HL-60 (cell line): ENCODE measurements at regions not wholly inside any gene's neighbourhood (a gene's known extent, or its start where the extent isn't known, plus 50 kb on each side); places are given as distances from the start of the nearest gene placed in this dataset.
"Not testable (repeated sequence)": the region's sequence is repeated elsewhere in the genome, so short reads cannot be mapped to it uniquely, and the experiment has no call there.

ENCODE experiments used
- GABPA ChIP-seq: IDR thresholded peaks from 2 replicates; pipeline ENCODE4 v1.6.1; 2012; ENCODE audit warnings: low read depth
- POLR2AphosphoS5 ChIP-seq: IDR thresholded peaks from 2 replicates; pipeline ENCODE4 v1.6.1; 2012; ENCODE audit warnings: low read depth
- TF ChIP-seq, protein P1 (sequence below): IDR thresholded peaks from one replicate; pipeline ENCODE4 v1.5.1; 2011; ENCODE audit warnings: low read length, control low read depth, inconsistent platforms; ENCODE audit not compliant: insufficient read depth
- TF ChIP-seq, protein P2 (sequence below): IDR thresholded peaks from 2 replicates; pipeline ENCODE4 v1.6.1; 2012; ENCODE audit warnings: low read depth; ENCODE audit not compliant: insufficient replicate concordance

DNA sequence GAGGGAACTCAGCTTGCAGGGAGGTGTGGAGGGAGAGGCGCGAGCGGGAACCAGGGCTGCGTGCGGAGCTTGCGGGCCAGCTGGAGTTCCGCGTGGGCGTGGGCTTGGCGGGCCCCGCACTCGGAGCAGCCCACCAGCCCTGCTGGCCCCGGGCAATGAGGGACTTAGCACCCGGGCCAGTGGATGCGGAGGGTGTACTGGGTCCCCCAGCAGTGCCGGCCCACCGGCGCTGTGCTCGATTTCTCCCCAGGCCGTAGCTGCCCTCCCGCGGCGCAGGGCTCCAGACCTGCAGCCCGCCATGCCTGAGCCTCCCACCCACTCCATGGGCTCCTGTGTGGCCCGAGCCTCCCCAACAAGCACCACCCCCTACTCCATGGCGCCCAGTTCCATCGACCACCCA lies 117.5 kb upstream of the TOP1 start:
- TF ChIP-seq, protein P1, sequence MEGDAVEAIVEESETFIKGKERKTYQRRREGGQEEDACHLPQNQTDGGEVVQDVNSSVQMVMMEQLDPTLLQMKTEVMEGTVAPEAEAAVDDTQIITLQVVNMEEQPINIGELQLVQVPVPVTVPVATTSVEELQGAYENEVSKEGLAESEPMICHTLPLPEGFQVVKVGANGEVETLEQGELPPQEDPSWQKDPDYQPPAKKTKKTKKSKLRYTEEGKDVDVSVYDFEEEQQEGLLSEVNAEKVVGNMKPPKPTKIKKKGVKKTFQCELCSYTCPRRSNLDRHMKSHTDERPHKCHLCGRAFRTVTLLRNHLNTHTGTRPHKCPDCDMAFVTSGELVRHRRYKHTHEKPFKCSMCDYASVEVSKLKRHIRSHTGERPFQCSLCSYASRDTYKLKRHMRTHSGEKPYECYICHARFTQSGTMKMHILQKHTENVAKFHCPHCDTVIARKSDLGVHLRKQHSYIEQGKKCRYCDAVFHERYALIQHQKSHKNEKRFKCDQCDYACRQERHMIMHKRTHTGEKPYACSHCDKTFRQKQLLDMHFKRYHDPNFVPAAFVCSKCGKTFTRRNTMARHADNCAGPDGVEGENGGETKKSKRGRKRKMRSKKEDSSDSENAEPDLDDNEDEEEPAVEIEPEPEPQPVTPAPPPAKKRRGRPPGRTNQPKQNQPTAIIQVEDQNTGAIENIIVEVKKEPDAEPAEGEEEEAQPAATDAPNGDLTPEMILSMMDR = not testable (repeated sequence)
- TF ChIP-seq POLR2AphosphoS5, GABPA: not testable (repeated sequence)
- TF ChIP-seq, protein P2, sequence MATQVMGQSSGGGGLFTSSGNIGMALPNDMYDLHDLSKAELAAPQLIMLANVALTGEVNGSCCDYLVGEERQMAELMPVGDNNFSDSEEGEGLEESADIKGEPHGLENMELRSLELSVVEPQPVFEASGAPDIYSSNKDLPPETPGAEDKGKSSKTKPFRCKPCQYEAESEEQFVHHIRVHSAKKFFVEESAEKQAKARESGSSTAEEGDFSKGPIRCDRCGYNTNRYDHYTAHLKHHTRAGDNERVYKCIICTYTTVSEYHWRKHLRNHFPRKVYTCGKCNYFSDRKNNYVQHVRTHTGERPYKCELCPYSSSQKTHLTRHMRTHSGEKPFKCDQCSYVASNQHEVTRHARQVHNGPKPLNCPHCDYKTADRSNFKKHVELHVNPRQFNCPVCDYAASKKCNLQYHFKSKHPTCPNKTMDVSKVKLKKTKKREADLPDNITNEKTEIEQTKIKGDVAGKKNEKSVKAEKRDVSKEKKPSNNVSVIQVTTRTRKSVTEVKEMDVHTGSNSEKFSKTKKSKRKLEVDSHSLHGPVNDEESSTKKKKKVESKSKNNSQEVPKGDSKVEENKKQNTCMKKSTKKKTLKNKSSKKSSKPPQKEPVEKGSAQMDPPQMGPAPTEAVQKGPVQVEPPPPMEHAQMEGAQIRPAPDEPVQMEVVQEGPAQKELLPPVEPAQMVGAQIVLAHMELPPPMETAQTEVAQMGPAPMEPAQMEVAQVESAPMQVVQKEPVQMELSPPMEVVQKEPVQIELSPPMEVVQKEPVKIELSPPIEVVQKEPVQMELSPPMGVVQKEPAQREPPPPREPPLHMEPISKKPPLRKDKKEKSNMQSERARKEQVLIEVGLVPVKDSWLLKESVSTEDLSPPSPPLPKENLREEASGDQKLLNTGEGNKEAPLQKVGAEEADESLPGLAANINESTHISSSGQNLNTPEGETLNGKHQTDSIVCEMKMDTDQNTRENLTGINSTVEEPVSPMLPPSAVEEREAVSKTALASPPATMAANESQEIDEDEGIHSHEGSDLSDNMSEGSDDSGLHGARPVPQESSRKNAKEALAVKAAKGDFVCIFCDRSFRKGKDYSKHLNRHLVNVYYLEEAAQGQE = not testable (repeated sequence)
